HepG2 (cell line): ENCODE measurements at regions not wholly inside any gene's neighbourhood (a gene's known extent, or its start where the extent isn't known, plus 50 kb on each side); places are given as distances from the start of the nearest gene placed in this dataset.

Source experiments
- ATAC-seq: fragments of 200-7000 bp; cut with Tn5 transposase; 3 replicates; pipeline ENCODE4 v1.9.1; 2020; ENCODE audit warnings: mild to moderate bottlenecking, moderate library complexity
- BruUV-seq: library from RNA; stranded (reverse); fragments of 400-500 nt; replicated peaks from 2 replicates; lab custom pipeline; 2021; lab: Mats Ljungman, UMichigan
- CTCF ChIA-PET: fragments of 300-600 bp; formaldehyde crosslinking; extraction: SDS; loops from one replicate; lab custom pipeline; 2021; ENCODE audit warnings: low total read pairs, inconsistent platforms, low intra/inter-chr PET ratio; lab: Yijun Ruan, JAX
- POLR2A ChIA-PET: fragments of 350-600 bp; sonication (Branson Sonifier 250); formaldehyde crosslinking; loops from one replicate; lab custom pipeline; 2020; ENCODE audit warnings: antibody characterized with exemption, inconsistent platforms; lab: Yijun Ruan, JAX
- DNase-seq: peaks from one replicate; pipeline ENCODE4 v3.0.0-alpha.2; 2015; ENCODE audit warnings: low spot score
- FAIRE-seq: peaks from 3 replicates; lab custom pipeline; 2011; peaks lifted over from hg19 to GRCh38; lab: Jason Lieb, UNC
- H2AFZ ChIP-seq: one replicate; pipeline ENCODE4 v1.6.1; 2011; ENCODE audit warnings: low read length, inconsistent platforms
- H3K27ac ChIP-seq: fragments of 300-600 bp; 3 replicates; pipeline ENCODE4 v1.8.0; 2011; ENCODE audit warnings: mixed run types, mild to moderate bottlenecking, mixed read lengths, low read length, inconsistent platforms; ENCODE audit not compliant: insufficient read depth; ENCODE audit errors: extremely low read length
- H3K27me3 ChIP-seq, 2 experiments: fragments of 200-600 bp in 1 of 2; 2 replicates in 1 of 2; 3 replicates in 1 of 2; pipeline versions ENCODE4 v1.6.0 to v1.8.0; 2011; ENCODE audit warnings: low read length in 2 of 2, mild to moderate bottlenecking in 2 of 2, moderate library complexity in 2 of 2, inconsistent platforms in 1 of 2; ENCODE audit not compliant: insufficient read depth in 2 of 2, control insufficient read depth in 1 of 2
- H3K36me3 ChIP-seq, 2 experiments: fragments of 200-600 bp in 1 of 2; replicated peaks in 1 of 2; 2 replicates in 1 of 2; 3 replicates in 1 of 2; pipeline versions ENCODE4 v1.5.1 to v1.8.0; 2011; ENCODE audit warnings: low read length in 2 of 2, inconsistent platforms in 1 of 2; ENCODE audit not compliant: insufficient read depth in 2 of 2, control insufficient read depth in 1 of 2
- H3K4me1 ChIP-seq: 2 replicates; pipeline ENCODE4 v1.5.1; 2012; ENCODE audit warnings: low read length, inconsistent platforms; ENCODE audit not compliant: insufficient read depth
- H3K4me2 ChIP-seq: 2 replicates; pipeline ENCODE4 v1.6.0; 2011; ENCODE audit warnings: low read depth, low read length, inconsistent platforms
- H3K4me3 ChIP-seq, 3 experiments: fragments of 200-600 bp in 1 of 3; sonication (generic), shearing (Covaris generic) in 1 of 3; replicated peaks in 1 of 3; 2 replicates each; pipeline ENCODE4 v1.5.1; 2011 to 2016; ENCODE audit warnings: low read length in 3 of 3, inconsistent platforms in 2 of 3, low read depth in 2 of 3, mild to moderate bottlenecking in 2 of 3, control low read depth in 1 of 3, mixed read lengths in 1 of 3; ENCODE audit not compliant: insufficient read depth in 1 of 3
- H3K79me2 ChIP-seq: one replicate; pipeline ENCODE4 v1.6.1; 2011; ENCODE audit warnings: low read length, inconsistent platforms; ENCODE audit not compliant: insufficient read depth
- H3K9ac ChIP-seq: 2 replicates; pipeline ENCODE4 v1.6.0; 2011; ENCODE audit warnings: mild to moderate bottlenecking, low read depth, low read length, inconsistent platforms; ENCODE audit not compliant: insufficient read depth
- H3K9me3 ChIP-seq: 2 replicates; pipeline ENCODE4 v1.5.1; 2012; ENCODE audit warnings: mild to moderate bottlenecking, low read length
- H4K20me1 ChIP-seq: 2 replicates; pipeline ENCODE4 v1.6.0; 2011; ENCODE audit warnings: inconsistent platforms, mild to moderate bottlenecking, low read length, moderate library complexity; ENCODE audit not compliant: insufficient read depth
- ATF1 ChIP-seq: IDR thresholded peaks from 2 replicates; pipeline ENCODE4 v1.6.1; 2016; ENCODE audit warnings: mild to moderate bottlenecking, control low read depth
- CERS6 ChIP-seq: sonication (generic); formaldehyde crosslinking; IDR thresholded peaks from 2 replicates; pipeline ENCODE4 v1.5.0; 2020; ENCODE audit warnings: missing genetic modification reagents
- EED ChIP-seq: sonication (generic); formaldehyde crosslinking; IDR thresholded peaks from 2 replicates; pipeline ENCODE4 v1.5.0; 2020; ENCODE audit warnings: mild to moderate bottlenecking, missing genetic modification reagents
- FOXC1 ChIP-seq: sonication (generic); formaldehyde crosslinking; IDR thresholded peaks from 2 replicates; pipeline ENCODE4 v1.8.0; 2022; ENCODE audit warnings: mild to moderate bottlenecking, missing genetic modification reagents, borderline replicate concordance
- FOXO1 ChIP-seq: sonication (generic); formaldehyde crosslinking; IDR thresholded peaks from 2 replicates; pipeline ENCODE4 v1.4.0; 2020; ENCODE audit warnings: missing genetic modification reagents
- GFI1 ChIP-seq: sonication (generic); formaldehyde crosslinking; IDR thresholded peaks from 2 replicates; pipeline ENCODE4 v1.5.0; 2020; ENCODE audit warnings: missing genetic modification reagents, mild to moderate bottlenecking, borderline replicate concordance
- MXI1 ChIP-seq: IDR thresholded peaks from 3 replicates; pipeline ENCODE4 v1.6.1; 2012; ENCODE audit warnings: low read depth, low read length, inconsistent platforms, borderline replicate concordance
- NFIB ChIP-seq: sonication (generic); formaldehyde crosslinking; IDR thresholded peaks from 2 replicates; pipeline ENCODE4 v1.9.0; 2021; ENCODE audit warnings: missing genetic modification reagents, mild to moderate bottlenecking, borderline replicate concordance
- SRF ChIP-seq: IDR thresholded peaks from 2 replicates; pipeline ENCODE4 v1.6.1; 2011; ENCODE audit warnings: mild to moderate bottlenecking, low read depth, low read length, moderate library complexity
- ZFP37 ChIP-seq: sonication (generic); formaldehyde crosslinking; IDR thresholded peaks from 2 replicates; pipeline ENCODE4 v1.4.0; 2020; ENCODE audit warnings: missing genetic modification reagents, borderline replicate concordance
- ZNF276 ChIP-seq: sonication (generic); formaldehyde crosslinking; IDR thresholded peaks from 2 replicates; pipeline ENCODE4 v1.4.0; 2020; ENCODE audit warnings: mild to moderate bottlenecking, low read depth, missing genetic modification reagents
- ZNF367 ChIP-seq: sonication (generic); formaldehyde crosslinking; IDR thresholded peaks from 2 replicates; pipeline ENCODE4 v1.4.0; 2020; ENCODE audit warnings: missing genetic modification reagents, borderline replicate concordance
- ZNF550 ChIP-seq: sonication (generic); formaldehyde crosslinking; IDR thresholded peaks from 2 replicates; pipeline ENCODE4 v1.4.0; 2020; ENCODE audit warnings: mild to moderate bottlenecking, missing genetic modification reagents, borderline replicate concordance
- ZNF772 ChIP-seq: sonication (generic); formaldehyde crosslinking; IDR thresholded peaks from 2 replicates; pipeline ENCODE4 v1.5.0; 2020; ENCODE audit warnings: mild to moderate bottlenecking, missing genetic modification reagents
- in situ Hi-C: cut with HindIII; loops from 2 replicates; pipeline ENCODE4 v1.10.0; 2017; ENCODE audit warnings: low pct_unique_long_range_greater_than_20kb; ENCODE audit not compliant: extremely low pct_ligation_motif_present
- intact Hi-C: fragments of 100-400 bp; cut with micrococcal nuclease; formaldehyde crosslinking; loops from one replicate; pipeline ENCODE4 v1.10.0; 2022; ENCODE audit not compliant: unreplicated experiment
- TF ChIP-seq, protein P1 (sequence below): sonication (generic); formaldehyde crosslinking; IDR thresholded peaks from 2 replicates; pipeline ENCODE4 v1.5.1; 2020; ENCODE audit warnings: missing genetic modification reagents, mild to moderate bottlenecking, borderline replicate concordance
- TF ChIP-seq, protein P2 (sequence below): sonication (generic); formaldehyde crosslinking; IDR thresholded peaks from 2 replicates; pipeline ENCODE4 v1.4.0; 2020; ENCODE audit warnings: missing genetic modification reagents, mild to moderate bottlenecking, borderline replicate concordance
- TF ChIP-seq, protein P3 (sequence below): sonication (generic); formaldehyde crosslinking; IDR thresholded peaks from 2 replicates; pipeline ENCODE4 v1.8.0; 2022; ENCODE audit warnings: low read depth, missing genetic modification reagents

- ATAC-seq, result no peak
- no peak overlapping the region for H3K4me2 ChIP-seq
- ChIA-PET CTCF (no interaction called here), POLR2A (no interaction called here)
- intact Hi-C loops, result no loop called here
- in situ Hi-C loops, result no loop called here
- H3K27ac ChIP-seq, result no peak overlapping the region
- DNase-seq, result no peak
- H3K9ac ChIP-seq, result no peak overlapping the region
- FAIRE-seq, result no peak
- no peaks in the 10 kb centered on the region for H3K9me3 ChIP-seq
- no peaks in the 10 kb centered on the region for H3K79me2 ChIP-seq
- no peak overlapping the region for H2AFZ ChIP-seq
- H3K4me1 ChIP-seq, result no peaks in the 10 kb centered on the region
- H3K27me3 ChIP-seq, result peaks cover 0 to 7% of the 10 kb centered on the region in 2 experiments; a peak in 1 of 5 replicates
- no TSS peak for BruUV-seq
- H3K36me3 ChIP-seq, result no peaks in the 10 kb centered on the region
- no peak overlapping the region for H3K4me3 ChIP-seq
- no peaks in the 10 kb centered on the region for H4K20me1 ChIP-seq
- TF ChIP-seq FOXC1 (CRISPR knock-in tag) (no peak), EED (CRISPR knock-in tag) (no peak), MXI1 (no peak), ZNF367 (CRISPR knock-in tag) (no peak), ZFP37 (CRISPR knock-in tag) (no peak), ZNF772 (CRISPR knock-in tag) (no peak), ATF1 (no peak), ZNF276 (CRISPR knock-in tag) (no peak), SRF (no peak), CERS6 (CRISPR knock-in tag) (no peak), NFIB (CRISPR knock-in tag) (no peak), ZNF550 (CRISPR knock-in tag) (no peak), GFI1 (CRISPR knock-in tag) (no peak), FOXO1 (CRISPR knock-in tag) (no peak)
- TF ChIP-seq, protein P1, sequence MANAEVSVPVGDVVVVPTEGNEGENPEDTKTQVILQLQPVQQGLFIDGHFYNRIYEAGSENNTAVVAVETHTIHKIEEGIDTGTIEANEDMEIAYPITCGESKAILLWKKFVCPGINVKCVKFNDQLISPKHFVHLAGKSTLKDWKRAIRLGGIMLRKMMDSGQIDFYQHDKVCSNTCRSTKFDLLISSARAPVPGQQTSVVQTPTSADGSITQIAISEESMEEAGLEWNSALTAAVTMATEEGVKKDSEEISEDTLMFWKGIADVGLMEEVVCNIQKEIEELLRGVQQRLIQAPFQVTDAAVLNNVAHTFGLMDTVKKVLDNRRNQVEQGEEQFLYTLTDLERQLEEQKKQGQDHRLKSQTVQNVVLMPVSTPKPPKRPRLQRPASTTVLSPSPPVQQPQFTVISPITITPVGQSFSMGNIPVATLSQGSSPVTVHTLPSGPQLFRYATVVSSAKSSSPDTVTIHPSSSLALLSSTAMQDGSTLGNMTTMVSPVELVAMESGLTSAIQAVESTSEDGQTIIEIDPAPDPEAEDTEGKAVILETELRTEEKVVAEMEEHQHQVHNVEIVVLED (CRISPR knock-in tag), result no peak
- TF ChIP-seq, protein P2, sequence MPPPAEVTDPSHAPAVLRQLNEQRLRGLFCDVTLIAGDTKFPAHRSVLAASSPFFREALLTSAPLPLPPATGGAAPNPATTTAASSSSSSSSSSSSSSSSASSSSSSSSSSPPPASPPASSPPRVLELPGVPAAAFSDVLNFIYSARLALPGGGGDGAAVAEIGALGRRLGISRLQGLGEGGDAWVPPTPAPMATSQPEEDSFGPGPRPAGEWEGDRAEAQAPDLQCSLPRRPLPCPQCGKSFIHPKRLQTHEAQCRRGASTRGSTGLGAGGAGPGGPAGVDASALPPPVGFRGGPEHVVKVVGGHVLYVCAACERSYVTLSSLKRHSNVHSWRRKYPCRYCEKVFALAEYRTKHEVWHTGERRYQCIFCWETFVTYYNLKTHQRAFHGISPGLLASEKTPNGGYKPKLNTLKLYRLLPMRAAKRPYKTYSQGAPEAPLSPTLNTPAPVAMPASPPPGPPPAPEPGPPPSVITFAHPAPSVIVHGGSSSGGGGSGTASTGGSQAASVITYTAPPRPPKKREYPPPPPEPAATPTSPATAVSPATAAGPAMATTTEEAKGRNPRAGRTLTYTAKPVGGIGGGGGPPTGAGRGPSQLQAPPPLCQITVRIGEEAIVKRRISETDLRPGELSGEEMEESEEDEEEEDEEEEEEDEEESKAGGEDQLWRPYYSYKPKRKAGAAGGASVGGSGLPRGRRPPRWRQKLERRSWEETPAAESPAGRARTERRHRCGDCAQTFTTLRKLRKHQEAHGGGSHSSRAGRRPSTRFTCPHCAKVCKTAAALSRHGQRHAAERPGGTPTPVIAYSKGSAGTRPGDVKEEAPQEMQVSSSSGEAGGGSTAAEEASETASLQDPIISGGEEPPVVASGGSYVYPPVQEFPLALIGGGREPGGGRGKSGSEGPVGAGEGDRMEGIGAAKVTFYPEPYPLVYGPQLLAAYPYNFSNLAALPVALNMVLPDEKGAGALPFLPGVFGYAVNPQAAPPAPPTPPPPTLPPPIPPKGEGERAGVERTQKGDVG (CRISPR knock-in tag), result no peak
- TF ChIP-seq, protein P3, sequence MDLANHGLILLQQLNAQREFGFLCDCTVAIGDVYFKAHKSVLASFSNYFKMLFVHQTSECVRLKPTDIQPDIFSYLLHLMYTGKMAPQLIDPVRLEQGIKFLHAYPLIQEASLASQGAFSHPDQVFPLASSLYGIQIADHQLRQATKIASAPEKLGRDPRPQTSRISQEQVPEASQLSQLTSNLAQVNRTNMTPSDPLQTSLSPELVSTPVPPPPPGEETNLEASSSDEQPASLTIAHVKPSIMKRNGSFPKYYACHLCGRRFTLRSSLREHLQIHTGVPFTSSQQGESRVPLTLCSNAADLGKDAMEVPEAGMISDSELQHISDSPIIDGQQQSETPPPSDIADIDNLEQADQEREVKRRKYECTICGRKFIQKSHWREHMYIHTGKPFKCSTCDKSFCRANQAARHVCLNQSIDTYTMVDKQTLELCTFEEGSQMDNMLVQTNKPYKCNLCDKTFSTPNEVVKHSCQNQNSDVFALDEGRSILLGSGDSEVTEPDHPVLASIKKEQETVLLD, result no peak
These were observed 66.1 kb downstream of the NOG start for GRCh38 chr17:56659622-56660021.
